ENCODE measurements at regions not wholly inside any gene's neighbourhood (a gene's known extent, or its start where the extent isn't known, plus 50 kb on each side); places are given as distances from the start of the nearest gene placed in this dataset.

GRCh38 chr11:13160346-13160745, 117.2 kb upstream of the BMAL1 start:
- no peak for TF ChIP-seq CTCF (IDR thresholded peaks at IDR 0.05)
- TF ChIP-seq POLR2A (IDR thresholded peaks at IDR 0.05) = no peak

Measured in thyroid gland (tissue), 4 donors.